GM23338 (cell line): ENCODE measurements at regions not wholly inside any gene's neighbourhood (a gene's known extent, or its start where the extent isn't known, plus 50 kb on each side); places are given as distances from the start of the nearest gene placed in this dataset.

Experiments
- ATAC-seq: fragments of 200-7000 bp; cut with Tn5 transposase; 3 replicates; pipeline ENCODE4 v1.9.1; 2020
- DNase-seq: peaks from one replicate; pipeline ENCODE4 v3.0.0-alpha.2; 2015; ENCODE audit warnings: low spot score
- H2AFZ ChIP-seq: fragments of 200-600 bp; sonication (generic); 2 replicates; pipeline ENCODE4 v1.8.0; 2016; ENCODE audit warnings: antibody characterized with exemption, mild to moderate bottlenecking, moderate library complexity
- H3F3A ChIP-seq: fragments of 200-600 bp; sonication (generic); replicated peaks from 2 replicates; pipeline ENCODE4 v1.8.0; 2017; ENCODE audit warnings: antibody characterized with exemption, mixed run types, low read depth
- H3K27ac ChIP-seq: fragments of 200-600 bp; sonication (generic); 2 replicates; pipeline ENCODE4 v1.6.1; 2016; ENCODE audit warnings: low read depth
- H3K27me3 ChIP-seq: fragments of 200-600 bp; sonication (generic); 2 replicates; pipeline ENCODE4 v1.8.0; 2016; ENCODE audit warnings: mild to moderate bottlenecking, mixed run types, moderate library complexity; ENCODE audit not compliant: insufficient read depth
- H3K36me3 ChIP-seq: fragments of 200-600 bp; sonication (generic); 2 replicates; pipeline ENCODE4 v1.8.0; 2016; ENCODE audit warnings: mild to moderate bottlenecking; ENCODE audit not compliant: insufficient read depth
- H3K4me1 ChIP-seq: fragments of 200-600 bp; sonication (generic); 2 replicates; pipeline ENCODE4 v1.8.0; 2016; ENCODE audit warnings: mild to moderate bottlenecking, moderate library complexity; ENCODE audit not compliant: insufficient read depth
- H3K4me2 ChIP-seq: fragments of 200-600 bp; sonication (generic); 2 replicates; pipeline ENCODE4 v1.7.1; 2017; ENCODE audit warnings: mixed run types
- H3K4me3 ChIP-seq: fragments of 200-600 bp; sonication (generic); 2 replicates; pipeline ENCODE4 v1.6.1; 2016; ENCODE audit warnings: mixed run types
- H3K79me2 ChIP-seq: fragments of 200-600 bp; sonication (generic); replicated peaks from 2 replicates; pipeline ENCODE4 v1.8.0; 2017; ENCODE audit warnings: mild to moderate bottlenecking; ENCODE audit not compliant: insufficient read depth
- H3K9me2 ChIP-seq: fragments of 200-600 bp; sonication (generic); 2 replicates; pipeline ENCODE4 v1.8.0; 2017; ENCODE audit not compliant: insufficient read depth
- H4K20me1 ChIP-seq: fragments of 200-600 bp; sonication (generic); replicated peaks from 2 replicates; pipeline ENCODE4 v1.8.0; 2017; ENCODE audit warnings: mild to moderate bottlenecking; ENCODE audit not compliant: insufficient read depth
- H3K27ac Mint-ChIP-seq: 2 replicates; pipeline ENCODE4 v1.8.0; 2020; ENCODE audit warnings: inconsistent platforms, mild to moderate bottlenecking, moderate library complexity, mixed read lengths
- H3K27me3 Mint-ChIP-seq: 3 replicates; pipeline ENCODE4 v1.8.0; 2022; ENCODE audit warnings: low read depth, mild to moderate bottlenecking, moderate library complexity, mixed read lengths, inconsistent platforms; ENCODE audit not compliant: insufficient read depth, poor library complexity
- H3K36me3 Mint-ChIP-seq: 3 replicates; pipeline ENCODE4 v1.8.0; 2021; ENCODE audit warnings: low read depth, mild to moderate bottlenecking, inconsistent platforms, moderate library complexity, mixed read lengths
- H3K4me1 Mint-ChIP-seq: 3 replicates; pipeline ENCODE4 v1.8.0; 2020; ENCODE audit warnings: mild to moderate bottlenecking, inconsistent platforms, mixed read lengths
- H3K4me3 Mint-ChIP-seq: 3 replicates; pipeline ENCODE4 v1.8.0; 2021; ENCODE audit warnings: moderate library complexity, mild to moderate bottlenecking, inconsistent platforms, mixed read lengths
- H3K9me3 Mint-ChIP-seq: 3 replicates; pipeline ENCODE4 v1.8.0; 2020; ENCODE audit warnings: moderate library complexity, mild to moderate bottlenecking, inconsistent platforms, mixed read lengths
- CREB1 ChIP-seq: fragments of 250-450 bp; sonication (Bioruptor Pico); IDR thresholded peaks from 2 replicates; pipeline ENCODE4 v1.5.0; 2020; ENCODE audit warnings: low read depth, mild to moderate bottlenecking, moderate library complexity
- CTCF ChIP-seq, 2 experiments: fragments of 200-600 bp in 1 of 2; sonication (generic) in 1 of 2; conservative IDR thresholded peaks; 2 replicates each; pipeline versions ENCODE4 v1.5.1 to v1.6.1; 2016 to 2017; ENCODE audit warnings: antibody characterized with exemption in 2 of 2, low read depth in 2 of 2, mild to moderate bottlenecking in 2 of 2, moderate library complexity in 1 of 2
- ETS1 ChIP-seq: IDR thresholded peaks from 2 replicates; pipeline ENCODE4 v1.6.1; 2016; ENCODE audit warnings: antibody characterized with exemption
- EZH2 ChIP-seq: fragments of 200-600 bp; sonication (generic); IDR thresholded peaks from one replicate; pipeline ENCODE4 v1.8.0; 2017; ENCODE audit warnings: antibody characterized with exemption, mild to moderate bottlenecking, low read depth; ENCODE audit not compliant: unreplicated experiment
- EZH2phosphoT487 ChIP-seq: fragments of 200-600 bp; sonication (generic); IDR thresholded peaks from one replicate; pipeline ENCODE4 v1.8.1; 2018; ENCODE audit warnings: antibody characterized with exemption; ENCODE audit not compliant: unreplicated experiment
- JUNB ChIP-seq: IDR thresholded peaks from one replicate; pipeline ENCODE4 v1.6.1; 2016; ENCODE audit warnings: antibody characterized with exemption; ENCODE audit not compliant: unreplicated experiment
- NANOG ChIP-seq: IDR thresholded peaks from 2 replicates; pipeline ENCODE4 v1.6.1; 2016; ENCODE audit warnings: antibody characterized with exemption, borderline replicate concordance
- POLR2AphosphoS5 ChIP-seq: IDR thresholded peaks from 2 replicates; pipeline ENCODE4 v1.6.1; 2016; ENCODE audit warnings: antibody characterized with exemption, low read depth
- REST ChIP-seq: IDR thresholded peaks from one replicate; pipeline ENCODE4 v1.6.1; 2018; ENCODE audit warnings: antibody characterized with exemption; ENCODE audit not compliant: unreplicated experiment
- STAT1 ChIP-seq: IDR thresholded peaks from one replicate; pipeline ENCODE4 v1.6.1; 2016; ENCODE audit warnings: antibody characterized with exemption; ENCODE audit not compliant: unreplicated experiment
- ZNF114 ChIP-seq: fragments of 250-450 bp; sonication (Bioruptor Pico); IDR thresholded peaks from 2 replicates; pipeline ENCODE4 v1.5.0; 2020; ENCODE audit warnings: mild to moderate bottlenecking, moderate library complexity
- ZNF331 ChIP-seq: fragments of 250-450 bp; sonication (Bioruptor Pico); IDR thresholded peaks from 2 replicates; pipeline ENCODE4 v1.5.0; 2020; ENCODE audit warnings: low read depth, mild to moderate bottlenecking, moderate library complexity
- ZNF462 ChIP-seq: fragments of 250-450 bp; sonication (Bioruptor Pico); IDR thresholded peaks from 2 replicates; pipeline ENCODE4 v1.5.0; 2020; ENCODE audit warnings: mild to moderate bottlenecking, moderate library complexity

- Histone ChIP-seq H3K4me2 (no peak overlapping the region), H4K20me1 (no peaks in the 10 kb centered on the region), H3K79me2 (no peaks in the 10 kb centered on the region), H3K4me3 (no peak overlapping the region), H2AFZ (no peak overlapping the region), H3F3A (no peaks in the 10 kb centered on the region), H3K9me2 (no peaks in the 10 kb centered on the region), H3K4me1 (no peaks in the 10 kb centered on the region; the same call in 1 of the 2 replicates), H3K36me3 (no peaks in the 10 kb centered on the region), H3K27me3 (no peaks in the 10 kb centered on the region), H3K27ac (no peak overlapping the region)
- DNase-seq: no peak
- TF ChIP-seq CTCF (conservative IDR thresholded peaks at IDR 0.05; ENCODE audit: low read depth in 2 of 2) (no peak), JUNB (no peak), STAT1 (no peak), ZNF462 (no peak), EZH2phosphoT487 (no peak), NANOG (no peak), ETS1 (no peak), POLR2AphosphoS5 (no peak), CREB1 (no peak), ZNF114 (CRISPR knock-in tag) (no peak), REST (no peak), EZH2 (no peak), ZNF331 (no peak)
- Mint-ChIP-seq H3K27ac (no peak overlapping the region), H3K9me3 (no peaks in the 10 kb centered on the region), H3K36me3 (no peaks in the 10 kb centered on the region), H3K27me3 (peaks cover 8% of the 10 kb centered on the region), H3K4me3 (no peak overlapping the region), H3K4me1 (peaks cover 9% of the 10 kb centered on the region)
- ATAC-seq: no peak
These were observed 67.8 kb upstream of the NR5A2 start for GRCh38 chr1:199959775-199960110.
